GM12872 (cell line): ENCODE measurements at regions not wholly inside any gene's neighbourhood (a gene's known extent, or its start where the extent isn't known, plus 50 kb on each side); places are given as distances from the start of the nearest gene placed in this dataset.

Source experiments
- TF ChIP-seq, protein P1 (sequence below): IDR thresholded peaks from 3 replicates; pipeline ENCODE4 v1.5.1; 2011; ENCODE audit warnings: low read depth, mild to moderate bottlenecking, low read length, moderate library complexity; ENCODE audit not compliant: insufficient read depth

DNA sequence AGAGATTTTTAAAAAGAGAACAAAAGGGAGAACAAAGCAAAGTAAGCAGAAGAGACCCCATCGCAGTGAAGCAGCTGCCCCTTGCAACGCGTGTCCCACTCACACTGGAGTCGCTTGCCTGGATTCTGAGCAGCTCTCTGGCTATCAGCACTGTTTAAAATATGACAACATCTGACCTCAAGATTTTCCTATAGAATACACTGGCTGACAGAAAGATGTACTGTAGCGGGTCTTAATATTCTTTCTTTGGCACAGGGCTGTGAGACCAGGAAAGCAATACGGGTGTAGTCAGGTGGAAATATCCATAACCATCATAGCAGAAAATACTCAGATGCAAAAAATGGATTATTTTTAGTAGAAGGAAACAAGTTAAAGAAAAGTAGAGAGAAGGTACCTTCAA, 125.7 kb upstream of the TNS3 start:
- TF ChIP-seq, protein P1, sequence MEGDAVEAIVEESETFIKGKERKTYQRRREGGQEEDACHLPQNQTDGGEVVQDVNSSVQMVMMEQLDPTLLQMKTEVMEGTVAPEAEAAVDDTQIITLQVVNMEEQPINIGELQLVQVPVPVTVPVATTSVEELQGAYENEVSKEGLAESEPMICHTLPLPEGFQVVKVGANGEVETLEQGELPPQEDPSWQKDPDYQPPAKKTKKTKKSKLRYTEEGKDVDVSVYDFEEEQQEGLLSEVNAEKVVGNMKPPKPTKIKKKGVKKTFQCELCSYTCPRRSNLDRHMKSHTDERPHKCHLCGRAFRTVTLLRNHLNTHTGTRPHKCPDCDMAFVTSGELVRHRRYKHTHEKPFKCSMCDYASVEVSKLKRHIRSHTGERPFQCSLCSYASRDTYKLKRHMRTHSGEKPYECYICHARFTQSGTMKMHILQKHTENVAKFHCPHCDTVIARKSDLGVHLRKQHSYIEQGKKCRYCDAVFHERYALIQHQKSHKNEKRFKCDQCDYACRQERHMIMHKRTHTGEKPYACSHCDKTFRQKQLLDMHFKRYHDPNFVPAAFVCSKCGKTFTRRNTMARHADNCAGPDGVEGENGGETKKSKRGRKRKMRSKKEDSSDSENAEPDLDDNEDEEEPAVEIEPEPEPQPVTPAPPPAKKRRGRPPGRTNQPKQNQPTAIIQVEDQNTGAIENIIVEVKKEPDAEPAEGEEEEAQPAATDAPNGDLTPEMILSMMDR, result no peak

DNA sequence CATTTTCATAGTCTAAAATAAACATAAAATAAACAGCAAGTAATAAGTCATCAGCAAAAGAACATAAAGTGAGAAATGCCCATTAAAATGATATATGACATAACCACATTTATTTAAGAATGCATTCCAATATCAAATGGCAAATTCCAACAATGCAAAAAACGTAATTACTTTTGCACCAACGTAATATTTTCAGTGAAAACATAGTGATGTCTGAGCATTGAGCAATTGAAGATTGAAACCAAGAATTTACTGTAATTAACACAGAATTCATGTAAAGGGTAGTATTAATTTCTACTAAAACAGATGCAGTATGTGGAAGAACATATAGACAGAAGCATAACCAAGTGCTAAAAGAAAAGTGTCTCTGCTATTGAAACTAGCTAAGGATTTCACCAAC, 123.0 kb upstream of the TNS3 start:
- TF ChIP-seq, protein P1, result no peak

DNA sequence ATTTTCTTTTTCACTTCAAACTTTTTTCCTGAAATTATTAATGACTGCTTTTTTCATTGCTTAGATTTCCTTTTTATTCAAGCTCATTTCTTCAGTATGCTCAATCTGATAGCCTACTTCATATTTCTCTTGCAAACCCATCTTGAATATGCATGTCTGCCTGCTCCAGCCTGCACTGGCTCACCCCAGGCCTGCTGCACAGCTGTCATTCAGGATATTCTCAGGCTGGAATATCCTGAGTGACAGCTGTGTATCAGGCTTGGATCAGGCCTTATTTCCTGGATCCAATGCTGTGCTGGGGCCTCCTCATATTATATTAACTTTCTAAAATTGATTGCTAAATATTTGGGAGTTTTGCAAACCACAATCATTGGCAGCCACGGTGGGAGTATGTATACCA, 120.2 kb upstream of the TNS3 start:
- TF ChIP-seq, protein P1, result no peak

DNA sequence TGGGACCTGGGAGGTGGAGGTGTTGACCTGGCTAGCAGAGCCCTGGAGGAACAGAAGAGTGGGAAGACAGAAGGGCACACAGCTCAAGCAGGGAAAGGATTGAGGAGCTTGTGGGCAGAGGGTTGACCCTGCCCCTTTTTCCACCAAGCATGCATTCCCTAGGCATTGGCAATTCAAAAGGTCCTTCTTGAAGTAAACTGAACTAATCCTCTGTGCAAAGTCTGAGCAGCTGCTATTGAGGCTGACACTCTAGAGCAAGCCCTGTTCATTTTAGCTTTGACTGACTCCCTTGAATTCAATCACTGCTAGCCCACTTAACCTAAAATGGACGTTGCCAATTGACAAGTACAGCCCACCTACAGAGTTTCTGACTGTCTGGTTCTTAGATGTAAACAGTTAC, 116.5 kb upstream of the TNS3 start:
- TF ChIP-seq, protein P1, result no peak

DNA sequence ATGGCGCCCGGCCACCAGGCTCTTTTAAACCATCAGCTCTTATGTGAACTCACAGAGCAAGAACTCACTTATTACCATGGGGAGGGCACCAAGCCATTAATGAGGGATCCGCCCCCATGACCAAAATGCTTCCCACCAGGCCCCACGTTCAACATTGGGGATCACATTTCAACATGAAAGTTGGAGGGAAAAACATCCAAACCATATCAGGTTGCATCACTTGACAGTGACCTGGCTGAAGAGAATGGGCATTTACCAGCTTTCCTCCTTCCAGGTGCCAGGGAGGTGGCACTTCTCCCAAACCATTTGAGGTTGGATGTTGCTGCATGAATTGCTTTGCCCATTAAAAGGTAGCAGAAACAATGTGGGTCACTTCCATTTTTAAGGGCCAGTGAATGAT, 115.6 kb upstream of the TNS3 start:
- TF ChIP-seq, protein P1, result no peak

DNA sequence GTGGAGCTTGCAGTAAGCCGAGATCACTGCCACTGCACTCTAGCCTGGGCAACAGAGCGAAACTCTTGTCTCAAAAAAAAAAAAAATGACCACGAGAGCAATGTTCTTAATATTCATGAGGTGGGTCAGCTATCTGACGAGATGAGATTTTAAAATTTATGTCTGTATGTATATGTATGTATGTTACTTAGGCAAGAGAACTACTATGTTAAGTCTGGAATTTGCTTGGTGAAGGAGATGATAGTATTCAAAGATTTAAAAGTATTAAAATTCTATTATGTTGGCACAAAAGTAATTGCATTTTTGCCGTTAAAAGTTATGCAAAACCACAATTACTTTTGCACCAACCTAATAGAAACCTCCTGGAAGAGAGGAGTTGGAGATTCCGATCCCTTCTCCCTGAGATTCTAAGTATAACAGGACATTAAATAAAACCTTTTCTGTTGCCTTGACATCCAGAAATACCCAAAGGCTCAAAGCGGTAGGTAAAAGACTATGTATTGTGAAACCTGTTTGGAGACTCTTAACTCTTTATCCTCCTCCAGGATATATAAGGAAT, 114.3 kb upstream of the TNS3 start:
- TF ChIP-seq, protein P1, result no peak

DNA sequence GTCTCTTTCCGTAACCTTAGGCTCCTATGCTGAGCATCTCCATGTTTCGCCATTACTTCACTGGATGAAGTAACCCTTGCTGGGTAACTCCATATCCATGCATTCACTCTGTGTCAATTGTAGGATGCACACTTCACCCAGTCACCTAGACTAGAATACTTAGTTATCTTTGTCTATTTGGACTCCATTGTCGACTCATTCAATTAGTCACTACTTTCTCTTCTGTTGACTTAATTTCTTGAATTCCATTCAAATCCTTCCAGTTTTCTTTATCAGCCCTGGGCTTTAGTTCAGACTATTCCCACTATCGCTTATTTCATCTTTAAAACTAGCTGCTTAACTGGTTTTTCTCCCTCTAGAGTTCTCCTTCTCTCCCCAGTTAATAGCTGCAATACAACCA, 111.3 kb upstream of the TNS3 start:
- TF ChIP-seq, protein P1, result no peak
